DND-41 (cell line): ENCODE measurements at regions not wholly inside any gene's neighbourhood (a gene's known extent, or its start where the extent isn't known, plus 50 kb on each side); places are given as distances from the start of the nearest gene placed in this dataset.

Experiments used
- ATAC-seq: fragments of 200-7000 bp; cut with Tn5 transposase; 3 replicates; pipeline ENCODE4 v1.9.1; 2021; ENCODE audit warnings: low read depth; ENCODE audit not compliant: insufficient read depth
- DNase-seq: peaks from one replicate; pipeline ENCODE4 v3.0.0-alpha.2; 2020
- H2AFZ ChIP-seq: 2 replicates; pipeline ENCODE4 v1.6.0; 2012; ENCODE audit warnings: low read depth, low read length
- H3K27ac ChIP-seq: 2 replicates; pipeline ENCODE4 v1.5.1; 2012; ENCODE audit warnings: low read length, inconsistent platforms
- H3K27me3 ChIP-seq: fragments of 200-600 bp; sonication (generic); 2 replicates; pipeline ENCODE4 v1.6.0; 2012; ENCODE audit warnings: low read length, mild to moderate bottlenecking, inconsistent platforms; ENCODE audit not compliant: insufficient read depth, poor library complexity
- H3K36me3 ChIP-seq: 2 replicates; pipeline ENCODE4 v1.5.1; 2012; ENCODE audit warnings: low read length, inconsistent platforms; ENCODE audit not compliant: insufficient read depth
- H3K4me1 ChIP-seq: 2 replicates; pipeline ENCODE4 v1.5.1; 2012; ENCODE audit warnings: mild to moderate bottlenecking, low read length; ENCODE audit not compliant: insufficient read depth
- H3K4me2 ChIP-seq: 2 replicates; pipeline ENCODE4 v1.6.0; 2012; ENCODE audit warnings: mild to moderate bottlenecking, moderate library complexity, low read length, inconsistent platforms; ENCODE audit not compliant: insufficient read depth
- H3K4me3 ChIP-seq, 2 experiments: fragments of 200-600 bp in 1 of 2; shearing (Covaris generic) in 1 of 2; 2 replicates each; pipeline ENCODE4 v1.5.1; 2012 to 2016; ENCODE audit warnings: inconsistent platforms in 2 of 2, low read length in 2 of 2, mild to moderate bottlenecking in 2 of 2, low read depth in 1 of 2, moderate library complexity in 1 of 2
- H3K79me2 ChIP-seq: 2 replicates; pipeline ENCODE4 v1.6.0; 2012; ENCODE audit warnings: low read length, inconsistent platforms; ENCODE audit not compliant: insufficient read depth
- H3K9ac ChIP-seq: 2 replicates; pipeline ENCODE4 v1.6.0; 2012; ENCODE audit warnings: low read depth, mild to moderate bottlenecking, inconsistent platforms, low read length, moderate library complexity
- H3K9me3 ChIP-seq: 2 replicates; pipeline ENCODE4 v1.5.1; 2012; ENCODE audit warnings: low read length, moderate library complexity, mild to moderate bottlenecking, inconsistent platforms; ENCODE audit not compliant: insufficient read depth, severe bottlenecking
- H4K20me1 ChIP-seq: 2 replicates; pipeline ENCODE4 v1.6.0; 2012; ENCODE audit warnings: low read length; ENCODE audit not compliant: insufficient read depth
- EZH2 ChIP-seq: IDR thresholded peaks from 3 replicates; pipeline ENCODE4 v1.6.1; 2012; ENCODE audit warnings: borderline replicate concordance, low read depth, mild to moderate bottlenecking, moderate library complexity, low read length, inconsistent platforms; ENCODE audit not compliant: severe bottlenecking
- TF ChIP-seq, protein P1 (sequence below): IDR thresholded peaks from 2 replicates; pipeline ENCODE4 v1.5.1; 2012; ENCODE audit warnings: borderline replicate concordance, low read length, moderate library complexity, mild to moderate bottlenecking; ENCODE audit not compliant: poor library complexity, severe bottlenecking; ENCODE audit errors: extremely low read depth

DNA sequence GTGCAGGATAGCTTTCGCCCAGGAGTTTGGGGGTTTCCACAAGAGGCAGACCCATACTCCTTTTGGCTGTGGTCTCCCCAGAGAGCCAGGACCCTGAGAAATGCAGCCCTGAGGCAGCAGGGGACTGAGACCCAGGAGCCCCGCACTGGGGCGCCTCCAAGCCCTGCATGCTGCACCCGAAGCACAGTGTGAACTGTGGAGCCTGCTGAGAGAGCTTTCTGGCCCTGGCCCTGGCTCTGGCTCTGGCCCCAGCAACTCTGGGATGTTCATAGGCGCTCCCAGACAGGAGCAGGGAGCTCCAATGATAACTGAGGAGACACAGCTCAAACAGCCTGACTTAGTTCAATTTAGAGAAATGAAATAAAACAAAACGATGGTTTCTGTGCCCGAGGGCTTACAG, 96.4 kb upstream of the TEX51 start:
- H3K36me3 ChIP-seq: no peaks in the 10 kb centered on the region
- no peak overlapping the region for H3K4me2 ChIP-seq
- DNase-seq: no peak
- no peaks in the 10 kb centered on the region for H4K20me1 ChIP-seq
- no peak overlapping the region for H3K9ac ChIP-seq
- ATAC-seq: no peak
- H3K4me1 ChIP-seq: no peaks in the 10 kb centered on the region
- peaks cover 2% of the 10 kb centered on the region for H3K27me3 ChIP-seq
- no peaks in the 10 kb centered on the region for H3K79me2 ChIP-seq
- H3K9me3 ChIP-seq: no peaks in the 10 kb centered on the region
- no peak overlapping the region for H3K27ac ChIP-seq
- H3K4me3 ChIP-seq: no peak overlapping the region
- TF ChIP-seq, protein P1, sequence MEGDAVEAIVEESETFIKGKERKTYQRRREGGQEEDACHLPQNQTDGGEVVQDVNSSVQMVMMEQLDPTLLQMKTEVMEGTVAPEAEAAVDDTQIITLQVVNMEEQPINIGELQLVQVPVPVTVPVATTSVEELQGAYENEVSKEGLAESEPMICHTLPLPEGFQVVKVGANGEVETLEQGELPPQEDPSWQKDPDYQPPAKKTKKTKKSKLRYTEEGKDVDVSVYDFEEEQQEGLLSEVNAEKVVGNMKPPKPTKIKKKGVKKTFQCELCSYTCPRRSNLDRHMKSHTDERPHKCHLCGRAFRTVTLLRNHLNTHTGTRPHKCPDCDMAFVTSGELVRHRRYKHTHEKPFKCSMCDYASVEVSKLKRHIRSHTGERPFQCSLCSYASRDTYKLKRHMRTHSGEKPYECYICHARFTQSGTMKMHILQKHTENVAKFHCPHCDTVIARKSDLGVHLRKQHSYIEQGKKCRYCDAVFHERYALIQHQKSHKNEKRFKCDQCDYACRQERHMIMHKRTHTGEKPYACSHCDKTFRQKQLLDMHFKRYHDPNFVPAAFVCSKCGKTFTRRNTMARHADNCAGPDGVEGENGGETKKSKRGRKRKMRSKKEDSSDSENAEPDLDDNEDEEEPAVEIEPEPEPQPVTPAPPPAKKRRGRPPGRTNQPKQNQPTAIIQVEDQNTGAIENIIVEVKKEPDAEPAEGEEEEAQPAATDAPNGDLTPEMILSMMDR: no peak
- no peak for TF ChIP-seq EZH2
- no peak overlapping the region for H2AFZ ChIP-seq

DNA sequence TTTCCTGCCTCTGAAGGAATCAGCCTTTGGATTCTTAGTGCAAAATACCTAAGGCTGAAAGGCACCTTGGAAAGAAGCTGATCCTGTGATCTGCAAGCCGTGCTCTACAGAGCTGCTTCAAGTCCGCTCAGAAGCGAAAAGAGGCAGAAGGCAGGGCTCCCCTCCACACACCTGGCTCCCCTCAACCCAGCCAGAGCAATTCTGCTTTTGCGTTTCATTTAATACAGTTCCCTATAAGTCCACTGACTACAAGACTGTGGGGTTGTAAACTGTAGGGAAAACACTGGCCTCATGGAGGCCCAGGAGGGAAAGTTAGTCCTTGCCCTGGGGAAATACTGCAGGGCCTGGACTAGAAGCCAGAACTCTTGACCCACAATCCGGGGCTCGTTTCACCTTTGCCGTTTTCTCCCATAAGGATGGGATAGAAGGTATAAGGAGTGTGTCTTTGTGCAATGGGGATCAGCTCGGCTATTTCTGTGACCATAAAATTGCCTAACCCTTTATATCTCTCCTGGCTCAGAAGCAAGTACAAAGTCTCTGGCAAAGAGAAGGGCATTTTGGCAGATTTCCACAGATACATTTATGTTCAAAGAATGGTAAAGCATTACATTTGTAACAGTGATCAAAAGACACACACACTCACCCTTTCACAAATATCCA, 95.8 kb upstream of the TEX51 start:
- no peak for DNase-seq
- Histone ChIP-seq H3K9me3 (no peaks in the 10 kb centered on the region), H4K20me1 (no peaks in the 10 kb centered on the region), H3K79me2 (no peaks in the 10 kb centered on the region), H3K4me2 (no peak overlapping the region), H3K4me3 (no peak overlapping the region), H2AFZ (no peak overlapping the region), H3K36me3 (no peaks in the 10 kb centered on the region), H3K27me3 (peaks cover 5% of the 10 kb centered on the region), H3K9ac (no peak overlapping the region), H3K27ac (no peak overlapping the region), H3K4me1 (no peaks in the 10 kb centered on the region)
- TF ChIP-seq EZH2: no peak
- TF ChIP-seq, protein P1: no peak
- ATAC-seq: no peak

DNA sequence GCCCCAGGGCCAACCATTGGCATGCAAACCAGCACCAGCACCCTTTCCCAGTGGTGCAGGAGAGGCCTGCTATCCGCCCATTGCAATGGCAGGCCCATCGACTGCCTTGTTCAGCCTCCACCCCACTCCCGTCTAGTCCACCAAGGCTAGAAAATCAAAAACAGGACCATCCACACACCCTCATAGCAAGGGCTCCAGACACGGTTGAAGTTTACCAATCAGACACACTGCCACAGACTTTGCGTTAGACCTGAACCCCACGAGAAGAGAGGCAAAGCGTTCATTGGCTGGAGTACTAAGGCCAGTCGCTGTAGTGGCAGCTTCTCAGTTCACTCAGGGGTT, 95.3 kb upstream of the TEX51 start:
- H3K79me2 ChIP-seq: no peaks in the 10 kb centered on the region
- H3K27me3 ChIP-seq: peaks cover 7% of the 10 kb centered on the region
- no peaks in the 10 kb centered on the region for H4K20me1 ChIP-seq
- H3K36me3 ChIP-seq: no peaks in the 10 kb centered on the region
- no peak overlapping the region for H3K4me2 ChIP-seq
- DNase-seq (no peak), ATAC-seq (no peak)
- no peak overlapping the region for H3K27ac ChIP-seq
- no peak overlapping the region for H3K4me3 ChIP-seq
- H3K9ac ChIP-seq: no peak overlapping the region
- no peak overlapping the region for H2AFZ ChIP-seq
- no peaks in the 10 kb centered on the region for H3K9me3 ChIP-seq
- TF ChIP-seq, protein P1: no peak
- TF ChIP-seq EZH2: no peak
- no peaks in the 10 kb centered on the region for H3K4me1 ChIP-seq

DNA sequence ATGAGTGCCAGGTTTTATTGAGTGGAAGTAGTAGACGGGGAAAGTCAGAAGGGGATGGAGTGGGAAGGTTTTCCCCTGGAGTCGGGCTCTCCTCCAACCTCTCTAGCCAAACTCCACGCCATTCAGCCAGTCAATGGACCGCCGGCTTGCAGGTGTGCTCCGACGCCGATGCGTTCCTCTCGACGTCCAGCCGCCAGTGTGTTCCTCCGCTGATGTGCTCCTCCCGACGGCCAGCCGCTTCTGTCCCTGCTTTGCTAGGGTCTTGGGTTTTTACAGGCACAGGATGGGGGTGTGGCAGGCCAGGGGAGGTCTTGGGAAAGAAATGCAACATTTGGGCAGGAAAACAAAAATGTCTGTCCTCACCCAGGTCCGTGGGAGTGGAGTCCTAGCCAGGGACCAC, 94.3 kb upstream of the TEX51 start:
- H3K27ac ChIP-seq: no peak overlapping the region
- ATAC-seq (no peak), DNase-seq (no peak)
- no peak overlapping the region for H2AFZ ChIP-seq
- no peaks in the 10 kb centered on the region for H3K4me1 ChIP-seq
- TF ChIP-seq, protein P1: no peak
- TF ChIP-seq EZH2: no peak
- no peaks in the 10 kb centered on the region for H4K20me1 ChIP-seq
- no peaks in the 10 kb centered on the region for H3K9me3 ChIP-seq
- H3K4me2 ChIP-seq: no peak overlapping the region
- H3K79me2 ChIP-seq: no peaks in the 10 kb centered on the region
- H3K9ac ChIP-seq: no peak overlapping the region
- H3K4me3 ChIP-seq: no peak overlapping the region
- peaks cover 7% of the 10 kb centered on the region for H3K27me3 ChIP-seq
- no peaks in the 10 kb centered on the region for H3K36me3 ChIP-seq
